Ecto neural progenitor cell (in vitro differentiated cells): ENCODE measurements at regions not wholly inside any gene's neighbourhood (a gene's known extent, or its start where the extent isn't known, plus 50 kb on each side); places are given as distances from the start of the nearest gene placed in this dataset.

ENCODE experiments used
- DNase-seq: peaks from one replicate; pipeline ENCODE4 v3.0.0-alpha.2; 2018; ENCODE audit warnings: low spot score

DNA sequence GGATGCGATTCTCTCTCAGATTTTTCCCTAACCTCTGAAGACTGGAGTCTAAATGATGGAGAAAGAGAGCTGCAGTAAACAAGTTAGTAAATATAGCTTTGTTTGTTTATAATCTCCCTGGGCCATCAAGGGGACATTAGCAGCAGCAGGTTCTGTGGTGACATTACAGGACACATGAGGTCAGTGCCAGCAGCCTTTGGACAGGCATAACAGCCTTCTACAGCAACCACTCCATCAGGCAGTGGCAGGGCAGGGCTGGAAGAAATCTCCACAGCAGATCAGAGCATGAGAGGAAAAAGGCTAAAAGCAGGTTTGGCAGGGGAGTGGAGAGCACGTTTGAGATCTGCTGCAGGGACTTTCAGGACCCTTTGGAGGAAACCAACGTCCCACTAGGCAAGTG, 127.6 kb upstream of the ACP3 start:
- DNase-seq: no peak

DNA sequence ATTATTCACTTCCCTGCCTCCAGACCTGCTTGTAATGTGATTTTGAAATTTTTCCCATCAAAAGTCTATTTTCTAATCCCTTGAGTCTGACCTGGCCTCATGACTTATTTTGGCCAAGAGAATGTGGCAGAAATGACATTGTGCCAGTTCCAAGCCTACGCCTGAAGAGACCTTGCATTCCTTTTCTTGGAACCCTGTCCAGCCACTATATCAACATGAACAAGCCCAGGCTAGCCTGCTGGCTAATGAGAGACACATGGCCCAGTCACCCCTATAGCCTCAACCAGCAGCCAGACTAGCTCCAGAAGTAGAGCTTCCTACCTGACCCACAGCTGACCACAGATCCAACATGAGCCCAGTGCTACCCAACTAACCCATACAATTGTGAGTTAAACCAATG, 121.1 kb upstream of the ACP3 start:
- DNase-seq: no peak

DNA sequence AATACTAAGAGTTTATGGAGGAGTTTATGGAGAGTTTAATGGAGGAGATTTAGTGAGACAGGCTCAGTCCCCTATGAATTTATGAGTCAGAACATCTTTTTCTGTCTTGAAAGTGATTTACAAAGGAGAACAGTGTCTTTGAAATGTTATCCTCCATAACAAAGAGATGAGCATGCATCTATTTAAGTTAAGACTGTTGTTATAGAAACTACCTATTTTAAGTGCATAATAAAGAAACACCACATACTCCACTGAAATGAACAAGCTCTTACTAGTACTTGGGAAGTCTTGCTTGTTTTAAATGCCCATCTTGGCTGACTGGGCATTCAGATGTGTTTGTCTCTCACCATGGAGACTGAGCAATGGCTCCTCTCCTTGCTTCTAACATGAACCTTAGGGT, 118.7 kb upstream of the ACP3 start:
- DNase-seq: no peak

DNA sequence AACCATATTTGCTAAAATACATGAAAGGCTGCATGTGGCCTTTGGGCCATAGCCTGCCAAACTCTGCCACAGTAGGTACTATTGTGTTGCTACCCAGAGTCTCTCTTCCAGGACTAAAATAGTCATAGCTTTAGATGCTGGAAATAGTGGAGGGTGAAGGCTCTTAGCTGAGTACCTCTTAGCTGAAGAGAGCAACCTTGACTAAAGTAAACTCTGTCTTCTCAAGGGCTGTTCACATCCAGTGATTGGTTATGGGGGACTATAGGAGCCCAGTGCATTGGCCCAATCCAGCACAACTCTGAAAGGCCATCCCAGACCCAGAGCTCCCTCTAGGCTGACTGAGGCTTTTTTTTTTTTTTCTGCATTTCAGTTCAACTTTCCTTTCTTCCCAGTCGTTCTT, 117.8 kb upstream of the ACP3 start:
- DNase-seq: no peak

DNA sequence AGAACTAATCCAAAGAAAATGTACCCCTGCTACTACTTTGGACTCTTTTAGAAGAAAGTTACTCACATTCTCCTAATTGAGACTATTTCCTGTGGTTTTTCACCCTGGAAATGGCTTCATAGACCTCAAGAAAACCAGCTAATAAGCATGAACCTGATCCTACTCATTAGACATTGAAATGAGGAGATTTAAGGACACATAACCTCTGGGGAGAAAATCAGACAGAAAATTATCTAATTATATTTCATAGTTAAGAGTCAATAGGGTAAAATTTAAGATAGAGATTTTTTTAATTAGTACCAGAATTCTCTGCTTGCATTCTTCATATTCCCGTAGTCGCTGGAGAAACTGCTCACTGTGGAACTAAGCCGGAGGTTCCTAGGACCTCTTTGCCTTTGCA, 114.6 kb upstream of the ACP3 start:
- no peak for DNase-seq

DNA sequence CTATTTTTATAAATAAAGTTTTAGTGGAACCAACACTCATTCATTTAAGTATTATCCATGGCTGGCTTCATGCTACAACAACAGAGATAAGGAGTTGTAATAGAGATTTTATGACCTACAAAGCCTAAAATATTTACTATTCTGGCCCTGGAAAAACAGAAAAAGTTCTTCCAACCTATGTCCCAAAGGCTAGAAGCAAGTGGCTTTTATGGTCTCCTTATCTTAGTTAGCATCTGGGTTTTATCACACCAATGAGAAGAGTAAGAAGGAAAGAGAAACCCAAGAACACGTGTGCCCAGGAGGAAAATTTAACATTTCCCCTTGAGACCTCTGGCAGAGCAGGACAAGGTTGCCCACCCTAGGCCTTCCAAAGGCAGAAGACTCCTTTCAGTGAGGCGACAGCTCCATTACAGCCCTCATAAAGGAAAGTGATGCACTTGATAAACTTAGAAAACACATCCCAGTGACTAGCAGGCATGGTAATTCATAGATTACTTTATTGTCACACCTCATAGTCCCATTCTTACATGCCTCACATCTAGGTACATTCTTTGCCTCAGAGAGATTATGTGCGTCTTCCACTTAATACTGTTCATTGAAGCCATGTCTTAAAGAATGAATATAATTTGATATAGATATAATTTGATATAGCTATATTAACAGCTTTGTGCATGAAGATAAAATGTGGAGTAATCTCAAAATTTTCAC, 113.2 kb upstream of the ACP3 start:
- no peak for DNase-seq

DNA sequence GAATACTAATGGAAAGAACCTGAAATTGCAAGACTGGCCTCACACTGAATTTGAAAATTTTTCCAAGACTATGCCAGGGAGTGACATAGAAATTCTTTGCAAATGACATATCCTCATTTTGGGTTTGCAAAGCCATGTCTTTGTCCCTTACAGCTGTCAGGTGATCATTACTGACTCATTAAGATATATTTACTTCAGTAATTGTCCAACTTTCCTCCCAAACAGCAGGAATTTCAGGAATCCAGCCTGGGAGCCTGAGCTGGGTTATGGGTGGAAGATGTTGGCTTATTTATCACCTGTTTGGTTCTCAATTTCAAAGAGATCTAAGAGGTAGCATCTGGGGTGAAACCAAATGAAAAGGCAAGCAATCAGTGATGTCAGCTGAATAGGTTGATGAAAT, 111.6 kb upstream of the ACP3 start:
- DNase-seq: no peak

DNA sequence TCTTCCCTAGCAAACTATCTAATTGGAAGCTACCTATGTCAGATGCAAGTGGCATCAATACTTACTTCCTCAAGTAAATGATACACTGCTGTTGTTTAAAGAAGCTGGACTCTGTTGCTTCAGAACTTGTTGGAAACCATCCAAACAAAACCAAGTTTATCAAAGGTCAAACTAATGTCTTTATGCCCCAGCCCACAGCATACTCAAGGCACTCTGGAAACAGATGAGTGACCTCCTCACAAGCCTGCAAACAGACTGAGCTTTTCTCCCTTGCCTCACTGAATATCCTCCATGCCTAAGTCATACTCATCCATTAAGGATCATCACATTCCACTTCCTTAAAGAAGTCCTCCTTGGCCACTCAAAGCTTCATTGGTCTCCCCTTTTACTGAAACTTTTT, 107.4 kb upstream of the ACP3 start:
- no peak for DNase-seq

DNA sequence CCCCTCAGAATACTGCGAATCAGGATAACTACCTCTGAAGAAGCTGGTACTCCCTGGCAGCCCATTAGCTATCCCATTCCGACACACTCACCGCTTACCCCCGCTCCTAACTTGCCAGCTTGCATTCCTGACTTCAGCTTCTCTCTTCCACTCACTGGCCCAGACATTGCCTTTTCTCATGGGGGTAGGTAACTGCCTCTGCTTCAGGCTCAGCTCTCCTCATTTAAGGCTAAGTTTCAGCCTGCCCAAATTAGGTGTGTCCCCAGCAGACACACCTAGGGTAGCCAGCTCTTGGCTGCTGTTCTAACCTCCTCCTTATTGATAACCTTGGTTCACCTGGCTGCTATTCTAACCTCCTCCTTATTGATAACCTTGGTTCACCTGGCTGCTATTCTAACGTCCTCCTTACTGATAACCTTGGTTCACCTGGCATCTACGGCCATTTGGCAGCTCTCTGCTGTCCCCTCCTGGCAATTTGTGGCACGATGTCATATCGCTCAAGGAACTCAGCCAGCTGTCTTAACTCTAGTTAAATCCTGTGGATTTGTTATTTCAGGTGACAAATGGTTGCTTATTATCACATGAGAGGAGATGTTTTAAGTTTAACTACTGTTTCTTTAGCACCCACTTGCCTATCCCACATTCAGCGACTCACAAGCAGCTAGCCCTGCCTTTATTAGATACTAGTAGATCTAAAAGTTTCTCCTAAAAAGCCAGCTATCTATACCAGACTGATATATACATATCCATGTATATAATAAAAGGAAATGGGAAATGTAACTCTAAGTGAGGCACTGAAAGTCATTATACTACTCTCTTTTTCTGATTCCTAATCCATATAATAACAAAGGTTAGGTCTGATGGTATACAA, 106.5 kb upstream of the ACP3 start:
- no peak for DNase-seq

DNA sequence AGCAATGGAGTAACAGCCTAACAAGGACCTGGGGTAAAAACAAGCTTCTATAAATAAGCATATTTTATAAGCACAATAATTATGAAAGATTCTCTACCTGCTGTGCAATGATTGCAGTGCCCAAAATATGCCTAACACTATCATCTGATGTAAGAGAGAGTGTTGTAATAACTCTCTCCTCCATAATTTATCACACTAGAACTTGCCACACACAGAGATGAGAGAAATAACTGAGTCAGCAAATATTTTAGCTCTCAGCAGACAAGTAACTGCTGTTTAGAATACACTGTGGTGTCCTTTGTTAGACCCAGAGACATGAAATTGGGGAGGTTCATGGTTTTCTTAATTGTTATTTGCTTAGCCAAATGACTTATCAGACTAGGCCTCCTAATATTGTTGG, 105.3 kb upstream of the ACP3 start:
- DNase-seq: no peak

DNA sequence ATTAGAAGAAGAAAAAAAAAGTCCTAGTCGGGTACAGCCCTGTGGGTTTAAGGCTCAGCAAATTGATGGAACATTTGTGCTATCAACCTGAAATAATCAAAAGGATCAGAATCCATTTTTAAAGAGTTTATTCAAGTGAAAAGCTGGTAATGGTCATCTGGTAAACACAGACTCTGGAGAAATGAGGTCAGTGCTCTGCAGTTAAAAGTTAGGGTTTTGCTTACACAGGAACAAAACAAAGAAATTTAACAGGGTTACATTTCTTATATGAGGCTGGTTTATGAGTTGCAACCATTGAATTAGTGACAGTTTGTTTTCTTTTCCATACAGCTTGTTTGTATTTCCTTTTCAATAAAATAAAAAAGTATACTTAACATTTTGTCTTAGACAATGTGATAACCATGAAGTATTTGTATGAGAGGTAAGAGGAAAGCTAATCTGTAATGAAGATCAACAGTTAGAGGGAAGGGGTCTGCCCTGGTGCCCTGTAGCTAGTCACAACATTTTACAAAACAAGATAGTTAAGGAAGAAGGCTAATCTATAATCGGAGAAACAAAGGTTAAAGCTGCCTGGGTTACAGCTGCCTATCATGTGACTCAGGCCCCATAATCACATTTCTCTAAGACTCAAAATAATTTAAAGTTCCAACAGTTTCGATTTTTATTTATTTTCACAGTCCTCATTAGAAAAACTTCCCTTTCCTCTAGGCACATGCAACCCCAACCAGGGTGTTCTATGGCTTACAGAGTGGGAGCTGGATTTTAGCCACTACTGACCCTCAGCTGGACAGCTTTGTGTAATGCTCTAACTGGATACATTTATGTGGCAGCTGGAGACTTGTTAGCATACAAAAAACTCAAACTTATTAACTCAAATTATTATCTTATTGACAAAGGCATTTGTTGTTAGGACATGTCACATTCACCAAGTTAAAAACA, 98.1 kb upstream of the ACP3 start:
- no peak for DNase-seq

DNA sequence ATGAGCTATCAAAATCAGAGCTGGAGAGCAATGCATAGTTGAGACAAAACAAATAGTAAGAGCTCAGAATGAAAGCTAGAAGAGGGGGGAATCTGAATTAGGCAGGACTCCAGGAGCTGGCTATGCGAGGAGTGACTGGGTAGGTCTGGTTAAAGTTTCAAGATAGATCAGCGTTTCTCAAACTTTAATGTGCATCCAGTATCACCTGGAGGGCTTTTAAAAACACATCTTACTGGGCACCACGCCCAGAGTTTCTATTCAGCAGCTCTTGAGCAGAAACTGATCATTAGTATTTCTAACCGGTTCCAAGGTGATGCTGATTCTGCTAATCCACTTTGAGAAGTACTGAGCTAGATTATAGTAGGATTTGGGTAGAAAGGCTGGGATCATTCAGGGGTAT, 96.2 kb upstream of the ACP3 start:
- no peak for DNase-seq

DNA sequence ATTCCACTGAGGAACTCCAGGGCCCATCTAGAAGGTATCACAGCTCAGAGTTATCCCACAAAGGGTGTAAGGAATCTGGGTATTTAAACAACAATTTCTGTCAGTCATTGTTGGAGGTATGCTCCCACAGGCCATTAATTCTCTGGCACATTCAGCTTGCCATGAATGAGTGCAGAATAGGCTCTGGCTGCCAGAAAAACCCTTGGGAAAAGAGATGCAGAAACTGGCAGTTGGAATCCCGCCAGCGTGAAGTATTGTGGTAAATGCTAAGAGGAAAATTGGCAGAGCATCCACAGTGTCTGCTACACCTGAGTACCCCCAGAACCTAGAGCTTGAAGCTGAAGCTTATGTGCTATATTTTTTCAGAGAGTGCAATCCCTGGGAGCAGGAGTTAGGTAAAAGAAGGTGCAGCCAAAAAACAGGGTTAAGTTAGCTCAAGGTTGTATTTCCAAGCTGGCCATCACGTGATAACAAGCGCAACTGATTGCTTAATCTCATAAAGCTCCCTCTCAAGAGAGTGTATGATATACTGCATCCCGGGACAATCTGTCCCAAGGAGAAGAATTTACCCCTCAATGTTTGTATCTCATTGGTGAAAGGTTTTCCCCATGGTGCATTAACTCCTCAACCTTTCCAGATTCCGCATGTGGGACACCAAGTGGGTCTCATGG, 94.2 kb upstream of the ACP3 start:
- no peak for DNase-seq

DNA sequence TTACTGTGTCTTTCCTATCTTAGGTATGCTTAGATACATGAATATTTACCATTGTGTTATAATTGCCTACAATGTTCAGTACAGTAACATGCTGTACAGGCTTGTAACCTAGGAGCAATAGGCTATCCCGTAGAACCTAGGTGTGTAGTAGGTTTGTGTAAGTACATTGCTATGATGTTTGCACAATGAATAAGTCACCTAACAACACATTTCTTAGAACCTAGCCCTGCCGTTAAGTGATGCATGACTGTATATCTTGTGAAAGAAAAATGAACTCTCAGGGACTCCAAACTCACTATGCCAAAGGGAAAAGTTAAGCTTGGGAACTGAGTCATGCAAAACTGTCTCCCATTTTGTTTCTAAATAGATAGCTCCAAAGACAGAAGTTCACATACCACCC, 91.5 kb upstream of the ACP3 start:
- DNase-seq: no peak

DNA sequence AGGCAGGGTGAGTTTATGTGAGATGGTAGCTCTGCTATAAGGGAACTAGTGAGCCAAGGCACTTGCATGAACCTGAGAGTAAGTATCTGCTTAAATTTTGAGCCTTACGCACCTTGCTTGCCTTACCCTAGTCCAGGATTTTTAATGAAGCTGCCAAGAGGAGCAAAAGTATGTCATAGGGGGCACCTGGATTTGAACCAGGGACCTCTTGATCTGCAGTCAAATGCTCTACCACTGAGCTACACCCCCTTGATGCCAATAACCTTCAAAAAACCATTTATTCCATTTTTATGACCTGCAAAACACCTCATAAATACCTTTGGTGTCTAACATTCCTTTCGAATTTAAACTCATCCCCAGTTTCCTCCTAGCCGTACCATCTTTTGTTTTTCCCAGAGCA, 88.3 kb upstream of the ACP3 start:
- no peak for DNase-seq

DNA sequence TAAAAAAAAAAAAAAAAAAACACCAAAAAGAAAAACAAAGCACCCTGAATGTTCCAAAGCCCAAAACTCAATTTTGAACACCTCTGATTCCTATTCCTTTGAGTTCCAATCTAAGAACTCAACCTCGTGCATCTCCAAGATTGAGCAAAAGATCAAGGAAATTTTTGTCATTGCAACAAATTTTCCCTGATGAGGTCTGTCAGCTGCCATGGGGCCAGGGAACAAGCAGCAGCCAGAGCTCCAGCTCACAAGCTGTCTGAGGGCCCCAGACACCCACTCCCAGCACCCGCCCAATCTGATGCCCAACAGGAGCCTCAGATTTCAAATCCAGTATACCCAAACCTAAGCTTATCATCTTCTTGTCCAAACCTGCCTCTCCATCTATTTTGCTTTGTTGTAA, 87.6 kb upstream of the ACP3 start:
- no peak for DNase-seq

DNA sequence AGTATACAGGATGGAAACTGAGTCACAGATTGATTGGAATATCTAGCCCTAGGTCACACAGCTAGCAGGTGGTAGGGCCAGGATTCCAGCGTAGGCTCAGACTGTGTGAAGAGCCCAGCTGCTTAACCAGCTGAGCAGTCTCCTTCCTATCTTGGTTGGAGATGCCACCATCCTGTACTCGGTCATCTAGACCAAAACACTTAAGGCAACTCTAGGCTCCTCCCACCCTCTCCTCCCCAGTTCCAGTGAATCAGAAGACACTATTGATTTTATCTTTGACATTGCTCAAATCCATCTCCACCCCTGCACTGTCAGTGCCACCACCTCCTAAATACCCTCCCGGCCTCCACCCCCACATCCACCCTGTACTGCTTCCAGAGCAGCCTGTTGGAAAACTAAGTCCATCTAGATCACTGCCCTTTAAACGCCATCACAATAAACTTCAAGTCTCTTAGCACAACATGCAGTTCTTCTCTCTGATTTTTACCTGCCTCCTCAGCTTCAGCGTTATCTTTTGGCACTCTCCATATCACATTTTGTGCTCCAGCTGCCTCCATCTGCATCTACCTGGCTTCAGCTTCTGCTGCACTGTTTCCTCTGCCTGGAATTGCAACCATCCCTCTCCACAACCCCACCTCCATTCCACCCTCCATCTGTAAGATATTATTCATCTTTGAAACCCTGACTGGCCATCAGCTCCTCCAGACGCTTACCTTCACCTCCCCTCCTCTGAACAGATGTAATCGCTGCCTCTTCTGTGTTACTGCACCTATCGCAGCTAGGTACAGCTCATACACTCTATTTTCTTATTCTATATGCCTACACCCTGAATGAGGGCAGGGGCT, 86.8 kb upstream of the ACP3 start:
- DNase-seq: no peak

DNA sequence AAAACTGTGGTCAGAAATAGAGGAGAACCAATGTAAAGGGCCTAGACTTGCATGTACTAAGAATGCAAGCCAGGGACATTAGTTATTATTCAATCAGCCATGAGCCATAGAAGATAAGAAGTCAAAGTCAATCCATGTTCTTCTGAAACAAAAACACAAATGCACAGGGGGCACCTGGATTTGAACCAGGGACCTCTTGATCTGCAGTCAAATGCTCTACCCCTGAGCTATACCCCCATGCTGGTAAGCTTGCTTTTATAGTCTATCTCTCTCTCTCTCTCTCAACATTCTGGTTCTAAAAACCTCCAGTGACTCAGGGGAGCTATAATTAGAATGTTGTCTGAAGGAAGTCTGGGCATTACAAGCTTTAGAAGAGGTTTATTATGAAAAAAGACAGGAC, 85.6 kb upstream of the ACP3 start:
- no peak for DNase-seq

DNA sequence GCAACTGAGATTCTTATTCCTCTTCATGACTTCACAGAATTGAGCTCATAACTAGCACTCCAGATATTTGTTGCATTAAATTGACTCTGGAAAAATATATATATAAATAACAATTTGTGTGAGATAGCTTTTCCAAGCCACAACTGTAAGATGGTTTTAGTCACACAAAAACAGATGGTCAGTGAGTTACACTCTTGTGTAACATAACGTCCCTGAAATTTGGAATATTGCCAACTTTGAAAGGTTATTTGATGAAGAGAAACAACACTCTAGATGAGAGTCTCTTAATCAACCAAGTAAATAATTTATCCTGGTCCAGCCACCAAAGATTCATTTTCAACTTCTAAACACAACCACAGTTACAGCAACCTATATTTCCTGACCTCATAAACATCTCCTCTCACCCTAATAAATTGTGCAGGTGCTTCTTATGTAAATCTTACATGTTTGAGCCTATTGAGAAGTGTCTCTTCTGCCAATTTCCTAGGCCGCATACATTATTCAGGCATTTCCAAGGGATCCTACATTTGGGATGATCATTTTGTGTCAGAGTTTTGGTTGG, 84.9 kb upstream of the ACP3 start:
- DNase-seq: no peak

DNA sequence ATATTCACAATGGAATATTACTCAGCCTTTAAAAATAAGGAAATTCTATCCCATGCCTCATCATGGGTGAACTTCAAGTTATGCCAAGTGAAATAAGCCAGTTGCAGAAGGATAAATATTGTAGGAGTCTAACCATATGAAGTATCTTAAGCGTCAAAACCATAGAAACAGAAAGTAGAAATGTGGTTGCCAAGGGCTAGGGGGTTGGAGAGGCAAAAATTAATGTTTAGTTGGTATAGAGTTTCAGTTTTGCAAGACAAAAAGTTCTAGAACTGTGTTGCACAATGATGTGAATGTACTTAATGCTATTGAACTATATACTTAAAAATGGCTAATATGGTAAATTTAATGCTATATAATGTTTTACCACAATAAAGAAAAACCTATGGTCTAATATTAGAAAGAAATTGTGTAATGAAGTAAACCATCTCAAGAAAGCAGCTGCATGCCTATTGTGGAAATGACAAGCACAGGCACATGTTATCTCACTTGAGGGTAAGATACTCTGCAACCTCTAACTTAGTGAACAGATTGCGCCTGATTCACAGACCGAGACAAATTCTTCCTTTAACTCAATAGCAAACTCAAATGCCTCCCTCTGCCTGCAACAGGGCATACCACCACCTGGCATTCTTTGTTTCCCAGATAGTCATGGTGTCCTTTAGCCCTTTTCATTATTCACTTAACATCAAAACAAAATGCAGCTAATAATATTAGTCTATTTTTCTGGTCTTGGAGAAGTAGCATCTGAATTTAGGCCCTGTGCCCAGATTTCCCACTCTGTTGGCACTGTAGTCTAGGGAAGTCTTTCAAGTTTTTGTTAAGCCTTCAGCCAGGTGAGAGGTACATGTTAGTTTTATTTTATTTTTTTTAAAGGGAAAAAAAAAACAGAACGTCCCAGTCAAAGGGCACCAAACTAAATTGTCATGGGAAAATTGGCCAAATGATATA, 80.2 kb upstream of the ACP3 start:
- DNase-seq: no peak
